NCI-H1436 treated with DMSO at 0.1 percent for 48 hours (cell line): ENCODE measurements at regions not wholly inside any gene's neighbourhood (a gene's known extent, or its start where the extent isn't known, plus 50 kb on each side); places are given as distances from the start of the nearest gene placed in this dataset.

ENCODE experiments used
- DNase-seq: peaks from one replicate; lab custom pipeline; 2025; lab: John Stamatoyannopoulos, UW

GRCh38 chr6:81818901-81819361 lies 66.5 kb upstream of the TENT5A start:
- no peak for DNase-seq

DNA sequence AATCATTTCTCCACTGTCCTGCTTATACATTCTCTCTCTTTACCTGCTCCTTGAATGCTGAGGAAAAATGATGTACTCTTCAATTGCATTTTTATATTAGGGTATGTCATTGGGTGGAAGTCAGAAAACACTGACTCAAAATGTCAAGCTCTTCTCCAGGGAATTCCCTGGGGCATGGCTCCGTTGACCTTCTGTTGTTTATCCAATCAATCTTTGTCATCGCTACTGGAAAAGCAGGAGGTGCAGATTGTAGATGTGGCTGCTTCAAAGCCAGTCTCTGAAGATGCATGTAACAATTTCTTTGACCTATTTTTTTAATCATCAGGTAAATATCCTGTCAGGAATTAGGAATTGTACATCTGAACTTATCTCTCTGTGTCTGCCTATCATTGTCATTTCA lies 63.9 kb upstream of the TENT5A start:
- DNase-seq = no peak

GRCh38 chr6:81814370-81815076 lies 62.0 kb upstream of the TENT5A start:
- no peak for DNase-seq

DNA sequence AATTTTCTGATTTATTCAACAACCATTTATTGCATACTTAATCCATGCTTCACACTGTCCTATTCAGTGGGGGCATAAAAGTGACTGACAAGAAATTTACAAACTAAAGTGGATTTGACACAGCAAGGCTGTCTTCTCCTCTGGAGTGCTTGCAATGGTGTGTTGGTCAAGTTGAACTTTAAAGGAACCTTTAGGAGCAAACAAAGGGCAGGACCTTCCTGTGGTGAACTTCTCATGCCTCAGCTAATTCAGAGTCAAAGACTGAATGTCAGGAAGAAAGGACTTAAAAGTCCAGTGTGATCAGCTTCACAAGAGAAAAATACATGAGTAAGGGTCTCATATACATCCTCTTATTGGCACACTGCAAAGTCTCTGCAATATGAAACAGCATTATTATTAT lies 60.8 kb upstream of the TENT5A start:
- DNase-seq = no peak

DNA sequence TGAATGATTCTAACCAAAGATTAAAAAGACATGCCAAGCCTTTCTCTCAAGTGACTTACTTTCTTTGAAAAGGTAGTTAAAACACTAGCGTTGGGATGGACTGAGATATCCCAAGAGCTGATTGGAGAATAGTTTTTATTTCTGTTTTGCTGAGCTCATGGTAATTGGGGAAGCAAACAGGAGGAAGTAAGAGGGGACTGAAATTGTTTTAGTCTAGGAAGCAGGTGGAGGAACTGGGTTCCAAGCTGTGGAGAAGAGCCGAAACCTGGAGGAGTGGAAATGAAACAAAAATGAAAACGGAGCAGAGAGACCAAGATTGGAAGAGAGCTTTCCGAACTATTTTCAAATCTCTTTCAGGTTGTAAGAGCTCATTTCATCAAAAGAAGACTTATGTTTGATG lies 59.9 kb upstream of the TENT5A start:
- no peak for DNase-seq

GRCh38 chr6:81808851-81809570 lies 56.5 kb upstream of the TENT5A start:
- DNase-seq = no peak

GRCh38 chr6:81806793-81807565 lies 54.5 kb upstream of the TENT5A start:
- no peak for DNase-seq

DNA sequence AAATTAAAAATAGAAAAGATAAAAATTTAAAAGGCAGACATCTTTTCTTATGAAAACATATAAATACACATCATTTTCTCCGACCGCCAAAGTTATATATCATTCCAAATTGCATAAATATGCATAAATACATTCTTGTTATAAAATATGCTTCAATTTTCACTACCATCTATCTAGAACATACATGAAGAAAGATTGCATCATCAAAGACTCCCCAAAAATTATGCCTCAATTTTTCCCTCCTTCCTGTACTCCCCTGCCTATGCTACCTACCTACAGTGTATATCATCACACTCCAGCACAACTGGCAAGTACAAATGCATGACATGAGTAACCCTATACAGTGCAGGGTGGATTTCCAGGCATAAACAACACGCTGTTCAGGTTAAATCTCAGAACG lies 49.9 kb upstream of the TENT5A start:
- DNase-seq = no peak
